KMS-11 (cell line): ENCODE measurements at regions not wholly inside any gene's neighbourhood (a gene's known extent, or its start where the extent isn't known, plus 50 kb on each side); places are given as distances from the start of the nearest gene placed in this dataset.

Experiments
- H2AFZ ChIP-seq: fragments of 200-600 bp; sonication (generic); 2 replicates; pipeline ENCODE4 v1.6.1; 2016; ENCODE audit warnings: antibody characterized with exemption, mixed run types, low read depth
- H3K27ac ChIP-seq: fragments of 200-600 bp; sonication (generic); 2 replicates; pipeline ENCODE4 v1.6.1; 2016; ENCODE audit warnings: mild to moderate bottlenecking, mixed run types
- H3K27me3 ChIP-seq: fragments of 200-600 bp; sonication (generic); 2 replicates; pipeline ENCODE4 v1.6.1; 2017; ENCODE audit warnings: mild to moderate bottlenecking, low read depth, mixed run types, moderate library complexity; ENCODE audit not compliant: insufficient read depth
- H3K36me3 ChIP-seq: fragments of 200-600 bp; sonication (generic); 2 replicates; pipeline ENCODE4 v1.6.1; 2017; ENCODE audit warnings: mild to moderate bottlenecking, mixed run types; ENCODE audit not compliant: insufficient read depth
- H3K4me1 ChIP-seq: fragments of 200-600 bp; sonication (generic); 2 replicates; pipeline ENCODE4 v1.6.1; 2016; ENCODE audit warnings: mild to moderate bottlenecking, low read depth, mixed run types; ENCODE audit not compliant: poor library complexity, severe bottlenecking
- H3K4me2 ChIP-seq: fragments of 200-600 bp; sonication (generic); 2 replicates; pipeline ENCODE4 v1.7.0; 2016; ENCODE audit warnings: mild to moderate bottlenecking, mixed run types
- H3K4me3 ChIP-seq: fragments of 200-600 bp; sonication (generic); IDR thresholded peaks from 2 replicates; pipeline ENCODE4 v1.6.1; 2017; ENCODE audit warnings: low read depth, low read length, mixed read lengths; ENCODE audit not compliant: insufficient read depth
- H3K79me2 ChIP-seq: fragments of 200-600 bp; sonication (generic); 2 replicates; pipeline ENCODE4 v1.6.1; 2016; ENCODE audit warnings: low read depth, mixed run types; ENCODE audit not compliant: insufficient read depth
- H3K9ac ChIP-seq: fragments of 200-600 bp; sonication (generic); 2 replicates; pipeline ENCODE4 v1.6.1; 2016; ENCODE audit warnings: mild to moderate bottlenecking, mixed run types
- H4K20me1 ChIP-seq: fragments of 200-600 bp; sonication (generic); 2 replicates; pipeline ENCODE4 v1.6.1; 2016; ENCODE audit warnings: mild to moderate bottlenecking, mixed run types; ENCODE audit not compliant: insufficient read depth
- CTCF ChIP-seq: fragments of 200-600 bp; sonication (generic); conservative IDR thresholded peaks from 2 replicates; pipeline ENCODE4 v1.6.1; 2017; ENCODE audit warnings: low read depth, mild to moderate bottlenecking, antibody characterized with exemption, low read length, moderate library complexity, mixed read lengths

- no peak overlapping the region for H3K4me3 ChIP-seq
- H3K9ac ChIP-seq = no peak overlapping the region
- no peak for TF ChIP-seq CTCF
- no peaks in the 10 kb centered on the region for H3K4me1 ChIP-seq
- no peaks in the 10 kb centered on the region for H3K79me2 ChIP-seq
- H2AFZ ChIP-seq = no peak overlapping the region
- H3K27me3 ChIP-seq = no peaks in the 10 kb centered on the region
- H3K27ac ChIP-seq = no peak overlapping the region
- H3K4me2 ChIP-seq = no peak overlapping the region
- no peaks in the 10 kb centered on the region for H4K20me1 ChIP-seq
- no peaks in the 10 kb centered on the region for H3K36me3 ChIP-seq
Observed at GRCh38 chr2:2719015-2719414, 387.9 kb upstream of the MYT1L start.

GRCh38 chr2:2717406-2717805, 386.3 kb upstream of the MYT1L start:
- Histone ChIP-seq H3K4me3 (no peak overlapping the region), H2AFZ (no peak overlapping the region), H3K4me1 (no peaks in the 10 kb centered on the region), H4K20me1 (no peaks in the 10 kb centered on the region), H3K79me2 (no peaks in the 10 kb centered on the region), H3K9ac (no peak overlapping the region), H3K27me3 (no peaks in the 10 kb centered on the region), H3K36me3 (no peaks in the 10 kb centered on the region), H3K4me2 (no peak overlapping the region), H3K27ac (no peak overlapping the region)
- TF ChIP-seq CTCF = no peak

GRCh38 chr2:2716771-2717170, 385.7 kb upstream of the MYT1L start:
- Histone ChIP-seq H2AFZ (no peak overlapping the region), H3K9ac (no peak overlapping the region), H3K4me1 (no peaks in the 10 kb centered on the region), H3K4me3 (no peak overlapping the region), H3K4me2 (no peak overlapping the region), H3K36me3 (no peaks in the 10 kb centered on the region), H3K27ac (no peak overlapping the region), H3K27me3 (no peaks in the 10 kb centered on the region), H4K20me1 (no peaks in the 10 kb centered on the region), H3K79me2 (no peaks in the 10 kb centered on the region)
- no peak for TF ChIP-seq CTCF

GRCh38 chr2:2715036-2715818, 384.2 kb upstream of the MYT1L start:
- Histone ChIP-seq H3K36me3 (no peaks in the 10 kb centered on the region), H3K4me2 (no peak overlapping the region), H4K20me1 (no peaks in the 10 kb centered on the region), H2AFZ (no peak overlapping the region), H3K4me3 (no peak overlapping the region), H3K4me1 (no peaks in the 10 kb centered on the region), H3K27ac (no peak overlapping the region), H3K27me3 (no peaks in the 10 kb centered on the region), H3K9ac (no peak overlapping the region), H3K79me2 (no peaks in the 10 kb centered on the region)
- TF ChIP-seq CTCF = no peak
